Fibroblast of lung (primary cell): ENCODE measurements at regions not wholly inside any gene's neighbourhood (a gene's known extent, or its start where the extent isn't known, plus 50 kb on each side); places are given as distances from the start of the nearest gene placed in this dataset.

Experiments used
- DNase-seq, 2 donors: peaks; one replicate each; pipeline versions ENCODE4 v3.0.0 to v3.0.0-alpha.2; 2010; ENCODE audit warnings: low read depth in 2 of 2
- H2AFZ ChIP-seq: 2 replicates; pipeline ENCODE4 v1.5.1; 2012; ENCODE audit warnings: low read length, control low read depth, inconsistent platforms
- H3K27ac ChIP-seq: 2 replicates; pipeline ENCODE4 v1.5.1; 2011; ENCODE audit warnings: low read length, control low read depth; ENCODE audit not compliant: insufficient read depth
- H3K27me3 ChIP-seq: 2 replicates; pipeline ENCODE4 v1.5.1; 2011; ENCODE audit warnings: mild to moderate bottlenecking, low read length; ENCODE audit not compliant: control insufficient read depth, insufficient read depth
- H3K36me3 ChIP-seq: 2 replicates; pipeline ENCODE4 v1.5.1; 2011; ENCODE audit warnings: low read length; ENCODE audit not compliant: control insufficient read depth, insufficient read depth
- H3K4me1 ChIP-seq: 2 replicates; pipeline ENCODE4 v1.5.1; 2011; ENCODE audit warnings: low read length; ENCODE audit not compliant: control insufficient read depth, insufficient read depth; ENCODE audit errors: extremely low read depth
- H3K4me2 ChIP-seq: 2 replicates; pipeline ENCODE4 v1.5.1; 2011; ENCODE audit warnings: low read length, control low read depth; ENCODE audit not compliant: insufficient read depth; ENCODE audit errors: extremely low read depth
- H3K4me3 ChIP-seq, 4 experiments: fragments of 200-600 bp in 1 of 4; sonication (generic) in 1 of 4; replicated peaks in 1 of 4; 2 replicates each; pipeline ENCODE4 v1.5.1; 2011 to 2016; ENCODE audit warnings: low read length in 4 of 4, low read depth in 3 of 4, mild to moderate bottlenecking in 3 of 4, control low read depth in 2 of 4, inconsistent platforms in 1 of 4, mixed read lengths in 1 of 4; ENCODE audit not compliant: insufficient read depth in 1 of 4; ENCODE audit errors: control extremely low read depth in 1 of 4
- H3K79me2 ChIP-seq: 2 replicates; pipeline ENCODE4 v1.5.1; 2012; ENCODE audit warnings: mild to moderate bottlenecking, low read length, inconsistent platforms; ENCODE audit not compliant: control insufficient read depth, insufficient read depth
- H3K9ac ChIP-seq: 2 replicates; pipeline ENCODE4 v1.5.1; 2011; ENCODE audit warnings: mild to moderate bottlenecking, low read length, control low read depth; ENCODE audit not compliant: insufficient read depth
- H3K9me3 ChIP-seq: 2 replicates; pipeline ENCODE4 v1.5.1; 2012; ENCODE audit warnings: low read depth, low read length; ENCODE audit not compliant: control insufficient read depth, insufficient read depth
- H4K20me1 ChIP-seq: 2 replicates; pipeline ENCODE4 v1.5.1; 2011; ENCODE audit warnings: low read length; ENCODE audit not compliant: control insufficient read depth, insufficient read depth; ENCODE audit errors: extremely low read depth
- EZH2 ChIP-seq: IDR thresholded peaks from 2 replicates; pipeline ENCODE4 v1.5.1; 2012; ENCODE audit warnings: low read length, control low read depth, mild to moderate bottlenecking; ENCODE audit errors: missing control alignments
- TF ChIP-seq, protein P1 (sequence below), 2 donors: IDR thresholded peaks in 1 of 2; conservative IDR thresholded peaks in 1 of 2; 1 replicate in 1 of 2; 2 replicates in 1 of 2; pipeline ENCODE4 v1.5.1; 2011 to 2012; ENCODE audit warnings: low read length in 2 of 2, control low read depth in 1 of 2, inconsistent platforms in 1 of 2, low read depth in 1 of 2, mild to moderate bottlenecking in 1 of 2

DNA sequence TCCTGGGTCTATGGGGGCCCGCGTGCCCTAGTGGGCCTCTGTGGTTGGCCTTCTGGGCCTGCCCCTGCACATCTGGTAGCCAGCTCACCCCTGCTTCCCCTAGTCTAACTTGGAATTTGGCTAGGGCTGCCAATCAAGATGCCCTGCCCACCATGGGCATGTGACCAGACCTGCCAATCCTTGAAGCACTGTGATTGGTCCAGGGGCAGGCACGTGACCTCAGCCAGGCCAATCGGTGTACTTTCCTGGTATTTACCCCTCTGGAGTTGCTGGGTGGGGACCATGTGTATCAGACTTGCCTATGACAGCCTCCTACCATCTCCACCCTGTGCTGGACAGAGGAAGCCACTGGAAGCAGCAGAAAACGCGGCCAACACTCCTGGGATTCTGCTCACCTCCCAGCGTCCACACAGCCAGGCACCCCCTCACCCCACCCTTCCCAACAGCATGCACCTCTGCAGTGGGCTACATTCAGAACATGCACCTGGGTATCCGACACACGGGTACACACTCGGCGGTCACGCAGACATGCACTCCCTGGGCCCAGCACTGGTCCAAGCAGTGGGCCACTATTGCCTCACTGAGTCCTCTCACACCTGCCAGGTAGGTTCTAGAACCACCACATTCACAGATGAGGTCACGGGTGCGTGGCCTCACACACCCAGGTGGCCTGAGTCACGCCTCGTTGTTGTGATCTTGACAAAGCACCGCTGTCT is 96.9 kb downstream of the RBFOX3 start:
- Histone ChIP-seq H3K9me3 (no peaks in the 10 kb centered on the region), H3K4me2 (no peak overlapping the region), H3K36me3 (no peaks in the 10 kb centered on the region), H4K20me1 (no peaks in the 10 kb centered on the region), H3K27me3 (no peaks in the 10 kb centered on the region), H3K4me1 (no peaks in the 10 kb centered on the region), H3K79me2 (no peaks in the 10 kb centered on the region), H3K9ac (no peak overlapping the region), H3K27ac (no peak overlapping the region), H2AFZ (no peak overlapping the region), H3K4me3 (no peak overlapping the region)
- TF ChIP-seq, protein P1, sequence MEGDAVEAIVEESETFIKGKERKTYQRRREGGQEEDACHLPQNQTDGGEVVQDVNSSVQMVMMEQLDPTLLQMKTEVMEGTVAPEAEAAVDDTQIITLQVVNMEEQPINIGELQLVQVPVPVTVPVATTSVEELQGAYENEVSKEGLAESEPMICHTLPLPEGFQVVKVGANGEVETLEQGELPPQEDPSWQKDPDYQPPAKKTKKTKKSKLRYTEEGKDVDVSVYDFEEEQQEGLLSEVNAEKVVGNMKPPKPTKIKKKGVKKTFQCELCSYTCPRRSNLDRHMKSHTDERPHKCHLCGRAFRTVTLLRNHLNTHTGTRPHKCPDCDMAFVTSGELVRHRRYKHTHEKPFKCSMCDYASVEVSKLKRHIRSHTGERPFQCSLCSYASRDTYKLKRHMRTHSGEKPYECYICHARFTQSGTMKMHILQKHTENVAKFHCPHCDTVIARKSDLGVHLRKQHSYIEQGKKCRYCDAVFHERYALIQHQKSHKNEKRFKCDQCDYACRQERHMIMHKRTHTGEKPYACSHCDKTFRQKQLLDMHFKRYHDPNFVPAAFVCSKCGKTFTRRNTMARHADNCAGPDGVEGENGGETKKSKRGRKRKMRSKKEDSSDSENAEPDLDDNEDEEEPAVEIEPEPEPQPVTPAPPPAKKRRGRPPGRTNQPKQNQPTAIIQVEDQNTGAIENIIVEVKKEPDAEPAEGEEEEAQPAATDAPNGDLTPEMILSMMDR (conservative IDR thresholded peaks at IDR 0.05 in 1 of 2, IDR thresholded peaks at IDR 0.05 in 1 of 2; ENCODE audit: low read depth in 1 of 2, low read length in 2 of 2) = no peak
- no peak for TF ChIP-seq EZH2
- no peak for DNase-seq

GRCh38 chr17:79513206-79513605 is 97.6 kb downstream of the RBFOX3 start:
- Histone ChIP-seq H2AFZ (no peak overlapping the region), H3K4me2 (no peak overlapping the region), H3K27me3 (no peaks in the 10 kb centered on the region), H3K9ac (no peak overlapping the region), H3K27ac (no peak overlapping the region), H3K4me3 (no peak overlapping the region), H3K4me1 (no peaks in the 10 kb centered on the region), H4K20me1 (no peaks in the 10 kb centered on the region), H3K36me3 (no peaks in the 10 kb centered on the region), H3K9me3 (no peaks in the 10 kb centered on the region), H3K79me2 (no peaks in the 10 kb centered on the region)
- TF ChIP-seq, protein P1 (conservative IDR thresholded peaks at IDR 0.05 in 1 of 2, IDR thresholded peaks at IDR 0.05 in 1 of 2; ENCODE audit: low read depth in 1 of 2, low read length in 2 of 2) = no peak
- no peak for TF ChIP-seq EZH2
- no peak for DNase-seq

DNA sequence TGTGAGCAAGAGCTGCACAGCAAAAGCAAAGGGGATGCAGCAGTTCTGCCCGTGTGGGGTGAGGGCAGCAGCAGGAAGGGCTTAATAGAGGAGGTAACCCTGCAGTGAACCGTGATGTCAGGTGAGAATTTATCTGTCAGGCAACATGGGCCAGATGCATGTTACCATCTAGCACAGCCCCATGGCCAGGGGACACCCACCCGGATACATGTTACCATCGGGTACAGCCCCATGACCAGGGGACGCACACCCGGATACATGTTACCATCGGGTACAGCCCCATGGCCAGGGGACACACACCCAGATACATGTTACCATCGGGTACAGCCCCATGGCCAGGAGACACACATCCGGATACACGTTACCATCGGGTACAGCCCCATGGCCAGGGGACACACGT is 99.4 kb downstream of the RBFOX3 start:
- H3K4me3 ChIP-seq = no peak overlapping the region
- H2AFZ ChIP-seq = no peak overlapping the region
- no peaks in the 10 kb centered on the region for H3K79me2 ChIP-seq
- no peak for DNase-seq
- H3K9me3 ChIP-seq = no peaks in the 10 kb centered on the region
- H3K4me1 ChIP-seq = no peaks in the 10 kb centered on the region
- no peaks in the 10 kb centered on the region for H3K36me3 ChIP-seq
- H3K27me3 ChIP-seq = no peaks in the 10 kb centered on the region
- no peak overlapping the region for H3K27ac ChIP-seq
- no peak overlapping the region for H3K9ac ChIP-seq
- H3K4me2 ChIP-seq = no peak overlapping the region
- TF ChIP-seq, protein P1 (conservative IDR thresholded peaks at IDR 0.05 in 1 of 2, IDR thresholded peaks at IDR 0.05 in 1 of 2; ENCODE audit: low read depth in 1 of 2, low read length in 2 of 2) = no peak
- TF ChIP-seq EZH2 = no peak
- no peaks in the 10 kb centered on the region for H4K20me1 ChIP-seq
